Smooth muscle cell (in vitro differentiated cells): ENCODE measurements at regions not wholly inside any gene's neighbourhood (a gene's known extent, or its start where the extent isn't known, plus 50 kb on each side); places are given as distances from the start of the nearest gene placed in this dataset.
"Not testable (repeated sequence)": the region's sequence is repeated elsewhere in the genome, so short reads cannot be mapped to it uniquely, and the experiment has no call there.

Experiments
- DNase-seq: peaks from one replicate; lab custom pipeline; 2025; ENCODE audit not compliant: unreplicated experiment; lab: John Stamatoyannopoulos, UW
- H2AFZ ChIP-seq: fragments of 200-600 bp; sonication (generic); 2 replicates; pipeline ENCODE4 v1.6.0; 2016; ENCODE audit warnings: antibody characterized with exemption, low read depth, mild to moderate bottlenecking
- H3F3A ChIP-seq: fragments of 200-600 bp; sonication (generic); 2 replicates; pipeline ENCODE4 v1.6.0; 2017; ENCODE audit warnings: antibody characterized with exemption, low read depth
- H3K27ac ChIP-seq: fragments of 200-600 bp; sonication (generic); 2 replicates; pipeline ENCODE4 v1.5.1; 2016; ENCODE audit warnings: low read depth, mild to moderate bottlenecking
- H3K27me3 ChIP-seq: fragments of 200-600 bp; sonication (generic); 2 replicates; pipeline ENCODE4 v1.6.1; 2016; ENCODE audit warnings: low read depth, mild to moderate bottlenecking
- H3K36me3 ChIP-seq: fragments of 200-600 bp; sonication (generic); 2 replicates; pipeline ENCODE4 v1.5.1; 2016; ENCODE audit warnings: low read depth
- H3K4me1 ChIP-seq: fragments of 200-600 bp; sonication (generic); 2 replicates; pipeline ENCODE4 v1.5.1; 2016; ENCODE audit warnings: low read depth
- H3K4me2 ChIP-seq: fragments of 200-600 bp; sonication (generic); 2 replicates; pipeline ENCODE4 v1.6.0; 2016; ENCODE audit warnings: mild to moderate bottlenecking
- H3K4me3 ChIP-seq: fragments of 200-600 bp; sonication (generic); 2 replicates; pipeline ENCODE4 v1.5.1; 2016; ENCODE audit warnings: mild to moderate bottlenecking
- H3K79me2 ChIP-seq: fragments of 200-600 bp; sonication (generic); 2 replicates; pipeline ENCODE4 v1.6.0; 2016; ENCODE audit warnings: low read depth, mild to moderate bottlenecking
- H3K9ac ChIP-seq: fragments of 200-600 bp; sonication (generic); 2 replicates; pipeline ENCODE4 v1.6.0; 2016; ENCODE audit warnings: low read depth
- H3K9me3 ChIP-seq: fragments of 200-600 bp; sonication (generic); replicated peaks from 2 replicates; pipeline ENCODE4 v1.5.1; 2016; ENCODE audit warnings: low read depth
- H4K20me1 ChIP-seq: fragments of 200-600 bp; sonication (generic); 2 replicates; pipeline ENCODE4 v1.6.0; 2016; ENCODE audit warnings: low read depth
- CTCF ChIP-seq: fragments of 200-600 bp; sonication (generic); IDR thresholded peaks from 2 replicates; pipeline ENCODE4 v1.5.1; 2017; ENCODE audit warnings: borderline replicate concordance, mild to moderate bottlenecking, antibody characterized with exemption; ENCODE audit not compliant: insufficient read depth, poor library complexity, severe bottlenecking
- WGBS: methylation state at CpG from one replicate; pipeline ENCODE4 v1.1.7; 2016; ENCODE audit warnings: low lambda C conversion rate; 5-methylcytosine and 5-hydroxymethylcytosine counted together

DNA sequence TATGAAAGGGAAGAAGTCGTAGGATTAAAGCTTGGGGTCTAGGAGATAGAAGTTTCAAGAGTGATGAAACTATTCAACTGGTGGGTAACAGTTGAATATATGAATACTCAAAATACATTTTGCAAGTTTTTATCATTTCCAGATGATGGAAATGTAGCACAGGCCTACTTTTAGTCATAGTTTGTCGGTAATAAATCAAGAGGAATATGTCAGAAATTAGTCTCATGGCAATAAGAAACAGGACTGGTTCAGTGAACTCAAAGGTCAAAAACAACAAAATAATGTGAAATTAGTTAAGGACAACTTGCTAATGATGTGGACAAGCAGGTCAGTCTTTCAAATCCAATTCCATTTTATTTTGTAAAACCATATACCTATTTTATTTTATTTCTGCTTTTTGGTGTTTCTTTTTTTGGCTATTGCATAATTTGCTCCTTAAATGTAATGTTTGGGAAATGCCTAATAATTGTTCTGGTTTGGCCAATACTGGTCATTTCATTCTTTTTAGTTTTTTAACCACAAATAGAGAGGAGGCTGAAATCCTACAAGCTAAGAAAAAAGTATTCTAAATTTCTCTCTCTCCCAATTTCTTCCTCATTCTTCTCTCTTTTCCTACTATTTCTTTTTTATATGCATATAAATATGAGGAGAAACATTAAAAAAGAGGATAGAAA is 195.2 kb upstream of the ARHGEF26 start:
- Histone ChIP-seq H3K9me3 (no peaks in the 10 kb centered on the region), H3K27me3 (no peaks in the 10 kb centered on the region), H3K4me2 (no peak overlapping the region), H3K36me3 (no peaks in the 10 kb centered on the region), H3K79me2 (no peaks in the 10 kb centered on the region), H3K4me3 (no peak overlapping the region), H4K20me1 (no peaks in the 10 kb centered on the region), H2AFZ (no peak overlapping the region), H3F3A (no peaks in the 10 kb centered on the region), H3K27ac (no peak overlapping the region), H3K4me1 (no peaks in the 10 kb centered on the region), H3K9ac (no peak overlapping the region)
- no peak for DNase-seq
- no peak for TF ChIP-seq CTCF
- WGBS, result 97% methylated on average over 2 of the region's 2 CpGs

DNA sequence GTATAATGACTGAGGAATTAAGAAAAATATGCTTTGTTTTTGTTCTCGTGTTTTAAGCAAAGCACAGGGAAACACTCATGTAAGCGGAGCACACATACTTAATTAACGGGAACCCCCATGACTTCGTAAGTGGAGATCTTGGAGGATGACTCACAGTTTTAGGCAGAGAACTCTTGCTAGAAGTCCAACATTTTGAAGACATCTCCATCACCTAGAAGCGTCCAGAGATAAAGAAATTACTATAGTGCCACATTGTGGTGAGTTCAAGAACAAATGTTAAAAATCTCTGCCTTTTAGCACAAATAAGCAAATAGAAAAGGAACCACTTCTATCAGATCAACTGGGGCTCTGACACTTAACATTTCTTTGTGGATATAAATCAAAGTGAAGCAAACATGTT is 194.1 kb upstream of the ARHGEF26 start:
- H3K79me2 ChIP-seq, result no peaks in the 10 kb centered on the region
- peak overlapping the region; percentile 40 for H3K4me2 ChIP-seq
- TF ChIP-seq CTCF, result peak; percentile 37
- H3K27me3 ChIP-seq, result no peaks in the 10 kb centered on the region
- no peak for DNase-seq
- H3K27ac ChIP-seq, result no peak overlapping the region
- no peaks in the 10 kb centered on the region for H3K4me1 ChIP-seq
- H3K9me3 ChIP-seq, result no peaks in the 10 kb centered on the region
- H2AFZ ChIP-seq, result no peak overlapping the region
- no peak overlapping the region for H3K4me3 ChIP-seq
- H3F3A ChIP-seq, result no peaks in the 10 kb centered on the region
- WGBS, result 28% methylated on average over 5 of the region's 5 CpGs
- H3K9ac ChIP-seq, result no peak overlapping the region
- no peaks in the 10 kb centered on the region for H3K36me3 ChIP-seq
- H4K20me1 ChIP-seq, result no peaks in the 10 kb centered on the region

- H3F3A ChIP-seq, result no peaks in the 10 kb centered on the region
- no peak overlapping the region for H3K4me2 ChIP-seq
- no peak for DNase-seq
- H3K79me2 ChIP-seq, result no peaks in the 10 kb centered on the region
- no peaks in the 10 kb centered on the region for H4K20me1 ChIP-seq
- H3K4me3 ChIP-seq, result no peak overlapping the region
- H2AFZ ChIP-seq, result no peak overlapping the region
- H3K27ac ChIP-seq, result no peak overlapping the region
- H3K9me3 ChIP-seq, result no peaks in the 10 kb centered on the region
- H3K4me1 ChIP-seq, result no peaks in the 10 kb centered on the region
- no peak overlapping the region for H3K9ac ChIP-seq
- no peak for TF ChIP-seq CTCF
- no peaks in the 10 kb centered on the region for H3K27me3 ChIP-seq
- H3K36me3 ChIP-seq, result no peaks in the 10 kb centered on the region
These were observed 192.3 kb upstream of the ARHGEF26 start for GRCh38 chr3:153928851-153929250.

- not testable (repeated sequence) for H3K4me1 ChIP-seq, H3K4me2 ChIP-seq, H3K9ac ChIP-seq, H3K9me3 ChIP-seq, H4K20me1 ChIP-seq, H2AFZ ChIP-seq, H3K36me3 ChIP-seq, H3K79me2 ChIP-seq, DNase-seq, H3K4me3 ChIP-seq, H3K27ac ChIP-seq, H3K27me3 ChIP-seq, H3F3A ChIP-seq
- 97% methylated on average over 2 of the region's 2 CpGs for WGBS
These were observed 187.7 kb upstream of the ARHGEF26 start for GRCh38 chr3:153933481-153933880.
